GM10266 (cell line): ENCODE measurements at regions not wholly inside any gene's neighbourhood (a gene's known extent, or its start where the extent isn't known, plus 50 kb on each side); places are given as distances from the start of the nearest gene placed in this dataset.

Experiments used
- DNase-seq: peaks from one replicate; pipeline ENCODE4 v3.0.0; 2012; ENCODE audit errors: extremely low spot score
- CTCF ChIP-seq: IDR thresholded peaks from 2 replicates; pipeline ENCODE4 v1.5.1; 2012; ENCODE audit warnings: mild to moderate bottlenecking, low read depth; ENCODE audit not compliant: control insufficient read depth, insufficient read depth; ENCODE audit errors: missing control alignments

- no peak for TF ChIP-seq CTCF
- DNase-seq: no peak
These were observed 585.8 kb downstream of the GATA3 start for GRCh38 chr10:8640301-8640700.

- DNase-seq: no peak
- no peak for TF ChIP-seq CTCF
These were observed 586.4 kb downstream of the GATA3 start for GRCh38 chr10:8640878-8641277.

- TF ChIP-seq CTCF: no peak
- no peak for DNase-seq
These were observed 601.8 kb downstream of the GATA3 start for GRCh38 chr10:8656261-8656660.

GRCh38 chr10:8659982-8660381, 605.5 kb downstream of the GATA3 start:
- no peak for TF ChIP-seq CTCF

GRCh38 chr10:8661886-8662285, 607.4 kb downstream of the GATA3 start:
- DNase-seq: no peak
- no peak for TF ChIP-seq CTCF

More at GRCh38 chr10:8659982-8660381, 605.5 kb downstream of the GATA3 start:
- DNase-seq: no peak

GRCh38 chr10:8663131-8663530, 608.6 kb downstream of the GATA3 start:
- no peak for TF ChIP-seq CTCF
- DNase-seq: no peak

- DNase-seq: no peak
- TF ChIP-seq CTCF: no peak
These were observed 610.8 kb downstream of the GATA3 start for GRCh38 chr10:8665322-8665721.
